IPS-NIHi7 (cell line): ENCODE measurements at regions not wholly inside any gene's neighbourhood (a gene's known extent, or its start where the extent isn't known, plus 50 kb on each side); places are given as distances from the start of the nearest gene placed in this dataset.
"Not testable (repeated sequence)": the region's sequence is repeated elsewhere in the genome, so short reads cannot be mapped to it uniquely, and the experiment has no call there.

ENCODE experiments used
- DNase-seq: peaks from one replicate; pipeline ENCODE4 v3.0.0; 2012; ENCODE audit warnings: mixed read lengths; ENCODE audit errors: extremely low spot score

DNA sequence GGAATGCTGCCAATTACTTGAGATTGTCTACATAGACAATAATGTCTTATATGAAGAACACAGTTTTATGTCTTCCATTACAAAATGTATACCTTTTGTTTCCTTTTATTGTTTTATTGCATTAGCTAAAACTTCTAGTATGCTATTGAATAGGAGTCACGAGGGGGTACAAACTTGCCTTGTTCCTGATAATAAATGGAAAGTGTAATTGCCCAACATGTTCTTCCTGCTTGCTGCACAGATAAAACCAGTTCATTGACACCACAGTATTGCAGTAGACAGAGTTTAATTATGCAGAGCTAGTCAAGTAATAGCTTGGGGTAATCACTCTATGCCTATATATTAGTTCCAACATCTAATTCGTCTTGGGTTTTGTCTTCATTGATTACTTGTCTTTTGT is 1276.2 kb upstream of the NRXN1 start:
- DNase-seq = no peak

- DNase-seq = no peak
These were observed 1262.7 kb upstream of the NRXN1 start for GRCh38 chr2:52294628-52295027.

DNA sequence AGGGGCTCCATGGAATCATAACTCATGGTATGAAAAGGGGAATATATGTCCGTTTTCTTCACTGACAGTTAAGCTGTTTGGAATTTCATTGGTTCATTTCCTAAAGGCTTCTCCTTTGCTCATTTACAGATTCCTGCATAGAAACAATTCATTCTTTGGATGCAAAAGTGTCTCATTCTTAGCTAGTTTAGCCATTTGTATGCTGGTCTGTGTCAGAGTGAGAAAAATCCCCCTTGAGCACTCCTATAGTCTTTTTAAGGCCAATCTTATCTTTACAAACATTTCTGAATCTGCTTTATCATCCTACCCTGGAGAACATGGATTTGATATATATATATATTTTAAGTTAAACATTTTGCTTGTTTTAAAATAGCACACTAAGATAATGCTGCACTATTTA is 1260.9 kb upstream of the NRXN1 start:
- no peak for DNase-seq

DNA sequence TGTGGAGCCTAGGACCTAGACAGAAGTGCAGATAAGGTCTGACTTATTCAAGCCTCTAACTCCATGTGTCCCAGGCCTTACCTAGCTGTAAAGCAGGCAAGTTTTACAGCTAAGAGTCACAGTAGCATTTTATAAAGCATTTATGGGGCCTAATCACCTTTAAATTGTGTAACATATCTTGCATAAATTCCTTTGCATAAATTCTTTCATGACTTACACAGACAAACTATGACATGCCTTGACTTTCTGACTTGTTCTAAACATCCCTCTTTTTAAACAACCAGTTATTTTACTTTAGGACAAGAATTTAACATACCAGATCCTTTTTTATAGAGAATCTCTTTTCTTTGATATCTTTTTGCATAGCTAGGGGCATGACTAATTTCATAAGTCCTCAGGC is 1257.8 kb upstream of the NRXN1 start:
- DNase-seq = no peak

DNA sequence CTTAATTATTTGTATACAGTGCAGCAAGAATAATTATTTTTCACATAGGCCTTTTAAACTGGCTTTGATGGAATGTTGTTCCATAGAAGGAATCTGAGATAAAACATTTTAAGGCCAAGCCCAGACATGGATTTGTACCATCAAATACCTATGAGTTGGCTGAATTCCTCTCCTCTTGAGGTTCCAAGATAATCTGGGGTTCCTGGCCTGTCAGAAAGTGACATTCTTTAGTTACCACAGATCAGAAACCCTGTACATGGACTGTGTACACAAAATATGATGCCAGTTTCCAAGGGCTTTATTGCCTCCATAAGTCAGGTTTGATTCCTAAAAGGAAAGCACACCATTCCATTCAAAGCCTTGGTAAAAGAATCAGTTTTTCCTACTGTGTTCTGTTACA is 1256.7 kb upstream of the NRXN1 start:
- DNase-seq = no peak

DNA sequence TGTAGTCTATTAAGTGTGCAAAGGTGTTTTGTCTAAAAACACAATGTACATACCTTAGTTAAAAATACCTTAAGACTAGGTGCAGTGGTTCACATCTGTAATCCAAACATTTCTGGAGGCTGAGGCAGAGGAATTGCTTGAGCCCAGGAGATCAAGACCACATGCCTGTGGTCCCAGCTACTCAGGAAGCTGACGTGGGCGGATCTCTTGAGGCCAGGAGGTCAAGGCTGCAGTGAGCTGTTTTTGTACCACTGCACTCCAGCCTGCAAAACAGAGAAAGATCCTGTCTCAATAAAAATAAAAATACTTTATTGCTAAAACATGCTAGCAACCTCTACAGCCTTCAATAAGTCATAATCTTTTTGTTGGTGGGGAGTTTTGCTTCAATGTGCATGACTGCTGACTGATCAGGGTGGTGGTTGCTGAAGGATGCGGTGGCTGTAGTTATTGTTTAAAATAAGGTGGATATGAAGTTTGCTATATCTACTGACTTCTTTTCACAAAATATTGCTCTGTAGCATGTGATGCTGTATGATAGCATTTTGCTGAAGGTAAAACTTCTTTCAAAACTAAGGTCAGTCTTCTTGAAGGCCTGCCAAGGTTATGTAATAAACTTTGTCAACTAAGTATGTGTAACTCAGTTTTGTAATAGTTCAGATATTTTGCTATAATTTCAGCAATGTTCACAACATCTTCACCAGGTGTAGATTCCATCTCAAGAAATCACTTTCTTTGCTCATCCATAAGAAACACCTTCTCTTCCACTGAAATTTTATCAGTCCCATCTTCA is 1238.0 kb upstream of the NRXN1 start:
- no peak for DNase-seq

DNA sequence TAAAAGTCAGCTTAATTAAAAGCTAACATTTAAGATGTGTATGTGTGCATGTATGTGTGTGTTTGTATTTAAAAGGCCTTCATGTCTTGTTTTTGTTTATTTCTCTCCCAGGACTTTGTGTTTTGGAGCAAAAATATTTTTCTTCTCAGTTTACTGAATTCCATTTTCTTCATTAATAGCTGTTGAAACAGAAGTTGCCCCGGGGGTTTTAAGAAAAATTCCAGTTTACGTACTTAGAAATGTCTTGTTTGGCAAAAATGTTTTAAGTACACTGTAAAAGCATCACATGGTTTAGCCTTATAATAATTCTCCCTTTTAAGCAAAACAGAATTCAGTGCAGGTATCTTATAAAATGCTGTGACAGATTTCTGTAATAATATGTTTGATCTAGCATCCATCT is 1233.0 kb upstream of the NRXN1 start:
- DNase-seq = no peak

- peak; percentile 10 for DNase-seq
These were observed 1232.6 kb upstream of the NRXN1 start for GRCh38 chr2:52264488-52264887.

- DNase-seq = no peak
These were observed 1229.0 kb upstream of the NRXN1 start for GRCh38 chr2:52260904-52261303.

DNA sequence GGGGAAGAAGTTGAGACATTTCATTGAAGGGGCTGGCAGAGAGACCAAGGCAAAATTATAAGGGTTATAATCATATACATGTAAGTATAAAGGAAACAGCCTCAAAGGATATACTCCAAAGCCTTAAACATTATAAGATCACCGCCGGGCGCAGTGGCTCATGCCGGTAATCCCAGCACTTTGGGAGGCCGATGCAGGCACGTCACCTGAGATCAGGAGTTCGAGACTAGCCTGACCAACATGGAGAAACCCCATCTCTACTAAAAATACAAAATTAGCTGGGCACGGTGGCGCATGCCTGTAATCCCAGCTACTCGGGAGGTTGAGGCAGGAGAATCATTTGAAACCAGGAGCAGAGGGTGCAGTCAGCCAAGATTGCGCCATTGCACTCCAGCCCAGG is 1227.0 kb upstream of the NRXN1 start:
- DNase-seq = not testable (repeated sequence)

GRCh38 chr2:52258038-52258437 is 1226.1 kb upstream of the NRXN1 start:
- DNase-seq = no peak

DNA sequence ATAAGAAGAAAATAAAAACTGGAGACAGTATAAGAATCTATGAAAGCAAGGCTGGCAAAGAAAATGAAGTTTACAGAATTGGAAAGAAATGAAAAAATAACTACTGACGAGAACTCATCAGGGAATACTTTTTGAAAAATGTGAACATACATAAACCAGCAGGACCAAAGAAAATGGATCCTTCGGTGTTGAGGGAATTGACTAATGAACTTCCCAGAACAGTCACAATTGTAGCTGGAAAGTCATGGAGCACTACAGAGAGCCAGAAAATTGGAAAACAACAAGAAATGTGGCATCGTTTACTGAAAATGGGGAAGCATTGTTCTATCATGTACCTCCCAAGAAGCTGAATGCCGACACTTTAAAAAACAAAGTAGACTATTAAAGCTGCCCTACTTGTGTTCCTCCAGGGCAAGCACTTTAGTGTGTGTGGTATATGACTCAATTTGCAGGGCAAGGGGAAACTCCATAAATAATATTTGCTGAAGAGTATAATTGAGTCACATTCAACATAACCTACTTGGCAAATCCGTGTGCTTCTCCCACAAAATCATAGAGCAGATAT is 1221.6 kb upstream of the NRXN1 start:
- DNase-seq = no peak

DNA sequence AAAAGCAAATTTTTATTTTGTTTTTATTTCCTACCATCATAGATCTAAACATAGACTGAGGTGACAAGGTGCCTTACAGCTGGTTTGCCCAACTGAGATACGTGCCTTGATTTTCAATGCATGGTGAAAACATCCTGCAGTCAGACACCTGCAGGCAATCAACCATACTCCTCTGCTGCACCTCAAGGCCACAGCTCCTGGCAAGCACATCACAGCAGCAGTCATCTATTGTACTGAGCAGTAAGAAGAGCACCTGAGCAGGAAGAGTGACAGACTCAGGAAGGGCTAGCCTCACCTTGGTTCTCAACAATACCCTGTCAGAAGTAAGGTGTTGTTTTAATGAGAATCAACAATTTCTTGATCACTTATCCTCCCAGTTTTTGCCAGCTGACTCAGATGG is 1206.8 kb upstream of the NRXN1 start:
- peak; percentile 14 for DNase-seq

- DNase-seq = no peak
These were observed 1190.2 kb upstream of the NRXN1 start for GRCh38 chr2:52222128-52222527.

GRCh38 chr2:52220393-52220792 is 1188.5 kb upstream of the NRXN1 start:
- no peak for DNase-seq

DNA sequence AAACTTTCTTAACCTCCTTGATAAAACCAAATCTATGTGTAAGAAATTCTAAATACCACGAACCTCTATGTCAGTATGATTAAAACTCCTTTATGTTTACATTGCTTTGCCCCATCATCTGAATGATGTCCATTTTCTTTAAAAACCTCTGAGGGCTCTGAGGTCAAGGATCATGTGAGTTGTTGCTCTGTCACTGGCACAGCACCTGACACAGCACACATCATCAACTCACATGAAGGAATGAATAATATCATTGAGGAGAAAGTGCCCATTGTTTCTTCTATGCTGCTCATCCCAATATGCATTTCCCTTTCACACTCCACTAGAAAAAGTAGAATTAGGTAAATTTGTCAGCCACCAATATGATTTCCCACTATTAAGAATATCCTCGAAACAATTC is 1178.7 kb upstream of the NRXN1 start:
- DNase-seq = no peak

DNA sequence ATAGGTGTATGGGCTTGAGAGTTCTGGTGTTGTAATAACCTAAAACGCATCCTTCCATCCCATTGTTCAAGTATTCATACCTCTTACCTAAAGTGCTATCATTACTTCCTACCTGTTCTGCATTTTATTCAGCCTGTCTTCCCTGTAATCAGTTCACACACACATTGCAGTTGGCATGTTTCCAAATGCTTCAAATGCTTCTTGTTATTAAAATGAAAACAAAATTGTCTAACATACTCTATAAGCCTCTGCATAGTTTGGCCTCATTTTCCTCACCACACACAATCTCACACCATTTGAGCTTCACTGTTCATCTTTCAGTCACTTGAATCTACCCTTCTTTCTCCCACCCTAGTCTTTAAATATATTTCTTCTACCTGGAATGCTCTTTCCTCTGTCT is 1178.2 kb upstream of the NRXN1 start:
- no peak for DNase-seq

DNA sequence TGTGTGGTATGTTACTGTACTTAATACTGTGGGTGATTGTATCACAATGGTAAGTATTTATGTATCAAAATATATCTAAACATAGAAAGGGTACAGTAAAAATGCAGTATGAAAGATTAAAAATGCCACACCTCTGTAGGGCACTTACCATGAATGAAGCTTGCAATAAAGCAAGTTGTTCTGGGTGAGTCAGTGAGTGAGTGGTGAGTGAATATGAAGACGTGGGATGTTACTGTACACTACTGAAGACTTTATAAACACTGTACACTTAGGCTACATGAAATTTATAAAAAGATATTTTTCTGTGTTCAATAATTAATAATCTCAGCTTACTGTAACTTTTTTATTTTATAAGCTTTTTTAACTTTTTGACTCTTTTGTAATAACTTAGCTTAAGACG is 1162.4 kb upstream of the NRXN1 start:
- DNase-seq = no peak

DNA sequence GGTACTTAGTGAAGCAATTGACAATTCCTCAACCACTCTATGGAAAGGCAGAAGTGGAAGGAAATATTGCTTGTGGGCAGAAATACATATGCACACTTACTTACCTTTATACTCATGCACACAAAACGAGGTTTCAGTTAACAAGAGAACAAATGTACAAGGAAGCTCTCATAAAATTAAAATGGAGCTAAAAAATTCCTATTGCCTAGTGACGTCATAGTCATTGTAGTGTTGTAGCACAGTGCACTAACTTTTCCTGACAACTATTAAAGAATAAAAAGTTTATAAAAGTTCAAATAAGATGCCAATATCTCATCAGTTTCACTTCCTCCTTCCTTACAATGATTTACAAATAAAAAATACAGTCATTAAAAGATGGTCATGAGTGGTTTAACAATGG is 1161.9 kb upstream of the NRXN1 start:
- DNase-seq = no peak

- no peak for DNase-seq
These were observed 1160.7 kb upstream of the NRXN1 start for GRCh38 chr2:52192656-52193055.

GRCh38 chr2:52181080-52181479 is 1149.1 kb upstream of the NRXN1 start:
- DNase-seq = no peak

GRCh38 chr2:52178845-52179244 is 1146.9 kb upstream of the NRXN1 start:
- no peak for DNase-seq

- DNase-seq = no peak
These were observed 1113.1 kb upstream of the NRXN1 start for GRCh38 chr2:52145005-52145404.

GRCh38 chr2:52144590-52144989 is 1112.7 kb upstream of the NRXN1 start:
- DNase-seq = no peak
